OCI-LY1 (cell line): ENCODE measurements at regions not wholly inside any gene's neighbourhood (a gene's known extent, or its start where the extent isn't known, plus 50 kb on each side); places are given as distances from the start of the nearest gene placed in this dataset.

Source experiments
- H2AFZ ChIP-seq: fragments of 200-600 bp; sonication (generic), shearing (Covaris generic); 2 replicates; pipeline ENCODE4 v1.6.0; 2014; ENCODE audit warnings: antibody characterized with exemption, mild to moderate bottlenecking, low read length
- H3F3A ChIP-seq: fragments of 200-600 bp; sonication (generic), shearing (Covaris generic); 2 replicates; pipeline ENCODE4 v1.6.0; 2014; ENCODE audit warnings: mild to moderate bottlenecking, antibody characterized with exemption, low read length, moderate library complexity; ENCODE audit not compliant: insufficient read depth
- H3K27ac ChIP-seq: fragments of 200-600 bp; sonication (generic); 2 replicates; pipeline ENCODE4 v1.5.1; 2014; ENCODE audit warnings: low read length, mixed run types, mild to moderate bottlenecking, low read depth; ENCODE audit not compliant: poor library complexity, severe bottlenecking
- H3K27me3 ChIP-seq: fragments of 200-600 bp; sonication (generic); 2 replicates; pipeline ENCODE4 v1.6.0; 2014; ENCODE audit warnings: antibody characterized with exemption, mild to moderate bottlenecking, low read length, moderate library complexity; ENCODE audit not compliant: insufficient read depth
- H3K36me3 ChIP-seq: fragments of 200-600 bp; sonication (generic); 2 replicates; pipeline ENCODE4 v1.6.1; 2014; ENCODE audit warnings: mild to moderate bottlenecking, antibody characterized with exemption, low read length, moderate library complexity, mixed read lengths; ENCODE audit not compliant: insufficient read depth
- H3K4me1 ChIP-seq: fragments of 200-600 bp; sonication (generic); 2 replicates; pipeline ENCODE4 v1.5.1; 2014; ENCODE audit warnings: mild to moderate bottlenecking, low read length, moderate library complexity; ENCODE audit not compliant: insufficient read depth, severe bottlenecking
- H3K4me2 ChIP-seq: fragments of 200-600 bp; sonication (generic), shearing (Covaris generic); 2 replicates; pipeline ENCODE4 v1.6.1; 2014; ENCODE audit warnings: low read length
- H3K4me3 ChIP-seq: fragments of 200-600 bp; sonication (generic); 2 replicates; pipeline ENCODE4 v1.5.1; 2014; ENCODE audit warnings: low read length, low read depth, mild to moderate bottlenecking, mixed read lengths; ENCODE audit not compliant: poor library complexity, severe bottlenecking
- H3K79me2 ChIP-seq: fragments of 200-600 bp; shearing (Covaris generic); 2 replicates; pipeline ENCODE4 v1.6.1; 2016; ENCODE audit warnings: mixed run types, low read length, mixed read lengths; ENCODE audit not compliant: insufficient read depth
- H3K9ac ChIP-seq: fragments of 200-600 bp; sonication (generic), shearing (Covaris generic); 2 replicates; pipeline ENCODE4 v1.6.1; 2014; ENCODE audit warnings: mild to moderate bottlenecking, low read length, mixed read lengths
- H3K9me2 ChIP-seq: fragments of 200-600 bp; sonication (generic), shearing (Covaris generic); 2 replicates; pipeline ENCODE4 v1.6.1; 2014; ENCODE audit warnings: low read depth, mild to moderate bottlenecking, low read length, mixed read lengths
- H3K9me3 ChIP-seq: fragments of 200-600 bp; shearing (Covaris generic); 2 replicates; pipeline ENCODE4 v1.6.1; 2014; ENCODE audit warnings: low read length, mixed read lengths
- H4K20me1 ChIP-seq: fragments of 200-600 bp; sonication (generic), shearing (Covaris generic); 2 replicates; pipeline ENCODE4 v1.6.0; 2016; ENCODE audit warnings: mild to moderate bottlenecking, low read length; ENCODE audit not compliant: insufficient read depth
- EZH2 ChIP-seq: fragments of 200-600 bp; sonication (generic), shearing (Covaris generic); IDR thresholded peaks from 2 replicates; pipeline ENCODE4 v1.8.0; 2017; ENCODE audit warnings: borderline replicate concordance, mixed run types, mild to moderate bottlenecking, antibody characterized with exemption, low read length, moderate library complexity, mixed read lengths
- TF ChIP-seq, protein P1 (sequence below): fragments of 200-600 bp; sonication (generic), shearing (Covaris generic); IDR thresholded peaks from 2 replicates; pipeline ENCODE4 v1.5.1; 2017; ENCODE audit warnings: mild to moderate bottlenecking, antibody characterized with exemption, low read length, moderate library complexity, mixed read lengths

DNA sequence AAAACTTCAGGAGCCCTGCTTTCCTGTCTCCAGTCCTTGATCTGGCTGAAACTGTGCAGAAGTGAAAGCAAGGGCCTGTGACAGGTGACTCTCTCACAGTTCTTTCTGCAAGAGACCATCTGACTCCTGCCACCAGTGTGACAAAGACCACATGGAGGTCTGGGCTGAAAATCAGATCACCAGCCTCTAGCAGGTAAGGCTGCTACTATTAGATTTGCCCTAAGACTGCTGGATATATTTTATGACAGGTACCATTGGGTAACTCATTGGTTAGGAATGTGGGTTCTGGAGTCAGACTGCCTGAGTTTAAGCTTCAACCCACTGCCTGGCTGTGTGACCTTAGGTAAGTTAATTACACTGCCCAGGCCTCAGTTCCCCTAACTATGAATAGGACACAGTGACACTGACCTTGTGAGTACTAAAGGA is 163.3 kb upstream of the SLC7A11 start:
- Histone ChIP-seq H3K4me3 (no peak overlapping the region), H3K36me3 (no peaks in the 10 kb centered on the region), H3K9ac (no peak overlapping the region), H3K4me1 (no peaks in the 10 kb centered on the region), H3K4me2 (no peak overlapping the region), H3K27ac (no peak overlapping the region), H3F3A (no peaks in the 10 kb centered on the region), H3K27me3 (no peaks in the 10 kb centered on the region), H3K9me2 (no peaks in the 10 kb centered on the region), H3K79me2 (no peaks in the 10 kb centered on the region), H4K20me1 (no peaks in the 10 kb centered on the region), H3K9me3 (no peaks in the 10 kb centered on the region), H2AFZ (no peak overlapping the region)
- no peak for TF ChIP-seq EZH2
- TF ChIP-seq, protein P1, sequence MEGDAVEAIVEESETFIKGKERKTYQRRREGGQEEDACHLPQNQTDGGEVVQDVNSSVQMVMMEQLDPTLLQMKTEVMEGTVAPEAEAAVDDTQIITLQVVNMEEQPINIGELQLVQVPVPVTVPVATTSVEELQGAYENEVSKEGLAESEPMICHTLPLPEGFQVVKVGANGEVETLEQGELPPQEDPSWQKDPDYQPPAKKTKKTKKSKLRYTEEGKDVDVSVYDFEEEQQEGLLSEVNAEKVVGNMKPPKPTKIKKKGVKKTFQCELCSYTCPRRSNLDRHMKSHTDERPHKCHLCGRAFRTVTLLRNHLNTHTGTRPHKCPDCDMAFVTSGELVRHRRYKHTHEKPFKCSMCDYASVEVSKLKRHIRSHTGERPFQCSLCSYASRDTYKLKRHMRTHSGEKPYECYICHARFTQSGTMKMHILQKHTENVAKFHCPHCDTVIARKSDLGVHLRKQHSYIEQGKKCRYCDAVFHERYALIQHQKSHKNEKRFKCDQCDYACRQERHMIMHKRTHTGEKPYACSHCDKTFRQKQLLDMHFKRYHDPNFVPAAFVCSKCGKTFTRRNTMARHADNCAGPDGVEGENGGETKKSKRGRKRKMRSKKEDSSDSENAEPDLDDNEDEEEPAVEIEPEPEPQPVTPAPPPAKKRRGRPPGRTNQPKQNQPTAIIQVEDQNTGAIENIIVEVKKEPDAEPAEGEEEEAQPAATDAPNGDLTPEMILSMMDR, result no peak

DNA sequence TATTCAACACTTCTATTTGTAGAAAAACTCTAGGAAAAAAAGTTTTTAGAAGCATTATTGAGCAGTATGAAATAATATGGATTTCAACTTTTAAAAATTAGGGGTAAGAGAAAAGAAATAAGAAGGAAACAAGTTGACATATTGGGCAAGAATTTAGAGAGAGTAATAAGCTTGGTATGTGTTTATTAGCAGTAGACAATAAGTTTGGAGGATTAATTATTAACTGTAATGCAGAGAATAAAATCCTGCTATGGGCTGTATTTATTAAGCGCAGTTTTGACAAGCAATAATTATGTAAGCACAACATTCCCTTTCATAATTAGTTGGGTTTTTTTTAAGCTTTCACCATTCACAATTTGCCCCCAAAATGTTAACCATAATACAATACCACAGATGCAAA is 162.7 kb upstream of the SLC7A11 start:
- H3K9me2 ChIP-seq, result no peaks in the 10 kb centered on the region
- H3K9me3 ChIP-seq, result no peaks in the 10 kb centered on the region
- TF ChIP-seq, protein P1, result no peak
- no peak for TF ChIP-seq EZH2
- no peaks in the 10 kb centered on the region for H3K27me3 ChIP-seq
- no peaks in the 10 kb centered on the region for H3K79me2 ChIP-seq
- H3K36me3 ChIP-seq, result no peaks in the 10 kb centered on the region
- H3K9ac ChIP-seq, result no peak overlapping the region
- H3K4me1 ChIP-seq, result no peaks in the 10 kb centered on the region
- no peak overlapping the region for H3K4me2 ChIP-seq
- no peak overlapping the region for H3K4me3 ChIP-seq
- no peaks in the 10 kb centered on the region for H3F3A ChIP-seq
- no peak overlapping the region for H3K27ac ChIP-seq
- no peak overlapping the region for H2AFZ ChIP-seq
- no peaks in the 10 kb centered on the region for H4K20me1 ChIP-seq

DNA sequence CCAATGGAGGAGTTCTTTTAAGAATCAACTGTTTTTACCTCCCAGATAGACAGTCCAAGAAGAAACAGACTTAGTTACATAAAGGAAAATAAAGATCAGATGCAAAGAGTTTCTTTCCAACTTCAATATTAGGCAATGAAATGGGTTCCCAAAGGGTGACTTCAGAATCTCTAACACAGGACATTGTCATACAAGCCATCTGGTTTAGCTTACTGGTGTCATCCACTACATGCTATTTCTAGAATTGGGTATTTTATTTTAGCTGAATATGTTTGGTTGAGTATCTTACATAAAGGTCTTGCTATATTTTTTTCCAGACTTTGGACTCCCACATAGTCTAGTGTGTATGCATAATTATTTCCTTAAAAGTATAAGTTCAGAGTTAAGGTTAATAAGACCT is 162.1 kb upstream of the SLC7A11 start:
- H3K36me3 ChIP-seq, result no peaks in the 10 kb centered on the region
- no peak for TF ChIP-seq EZH2
- TF ChIP-seq, protein P1, result no peak
- H3K4me2 ChIP-seq, result no peak overlapping the region
- no peaks in the 10 kb centered on the region for H3K9me2 ChIP-seq
- no peak overlapping the region for H3K27ac ChIP-seq
- no peaks in the 10 kb centered on the region for H3K4me1 ChIP-seq
- H3K9ac ChIP-seq, result no peak overlapping the region
- no peaks in the 10 kb centered on the region for H4K20me1 ChIP-seq
- H3K4me3 ChIP-seq, result no peak overlapping the region
- H2AFZ ChIP-seq, result no peak overlapping the region
- H3K9me3 ChIP-seq, result no peaks in the 10 kb centered on the region
- H3F3A ChIP-seq, result no peaks in the 10 kb centered on the region
- no peaks in the 10 kb centered on the region for H3K27me3 ChIP-seq
- no peaks in the 10 kb centered on the region for H3K79me2 ChIP-seq
